ENCODE measurements at regions not wholly inside any gene's neighbourhood (a gene's known extent, or its start where the extent isn't known, plus 50 kb on each side); places are given as distances from the start of the nearest gene placed in this dataset.
"Not testable (repeated sequence)": the region's sequence is repeated elsewhere in the genome, so short reads cannot be mapped to it uniquely, and the experiment has no call there.

- DNase-seq (ENCODE audit: low read depth in 2 of 2): no peak
Measured at GRCh38 chr10:119996944-119997343, 104.4 kb downstream of the SEC23IP start.

DNA sequence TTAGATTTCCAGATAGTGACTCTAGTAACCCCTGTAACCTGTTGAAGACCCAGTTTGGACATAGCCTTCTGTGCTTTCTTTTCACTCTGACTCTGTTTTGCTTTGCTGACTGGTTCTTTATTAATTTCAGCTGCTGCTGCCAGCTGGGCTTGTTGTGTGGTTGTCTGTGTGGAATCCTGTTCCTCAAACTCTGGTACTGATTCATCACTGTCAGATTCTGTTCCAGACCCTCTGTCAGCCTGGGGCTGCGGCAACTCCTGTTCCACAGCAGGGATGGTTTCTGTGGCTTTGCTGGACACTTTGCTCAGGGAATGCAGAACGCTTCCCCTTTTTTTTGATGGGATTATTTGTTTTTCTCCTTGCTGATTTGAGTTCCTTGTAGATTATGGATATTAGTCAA, 104.9 kb downstream of the SEC23IP start:
- no peak for DNase-seq (ENCODE audit: low read depth in 2 of 2)

DNA sequence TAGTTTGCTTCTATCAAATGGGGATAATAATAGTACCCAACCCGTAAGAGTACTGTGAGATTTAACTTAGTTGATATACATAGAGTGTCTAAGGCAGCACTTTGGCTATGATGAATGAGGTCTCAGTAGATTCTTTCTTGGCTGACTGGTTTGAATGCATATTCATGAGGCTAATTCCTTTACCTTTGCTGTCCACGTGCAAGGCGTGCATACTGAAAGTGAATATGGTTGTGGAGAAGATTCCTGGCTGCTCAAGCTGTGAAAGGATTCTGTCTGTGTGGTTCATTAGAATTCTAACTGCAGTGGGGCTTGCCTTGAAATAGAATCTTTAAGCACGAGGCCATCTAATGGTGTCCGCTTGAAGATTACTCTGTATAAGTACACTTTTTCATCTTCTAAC, 110.3 kb downstream of the SEC23IP start:
- DNase-seq (ENCODE audit: low read depth in 2 of 2): no peak

GRCh38 chr10:120005207-120006201, 113.0 kb downstream of the SEC23IP start:
- no peak for DNase-seq (ENCODE audit: low read depth in 2 of 2)

DNA sequence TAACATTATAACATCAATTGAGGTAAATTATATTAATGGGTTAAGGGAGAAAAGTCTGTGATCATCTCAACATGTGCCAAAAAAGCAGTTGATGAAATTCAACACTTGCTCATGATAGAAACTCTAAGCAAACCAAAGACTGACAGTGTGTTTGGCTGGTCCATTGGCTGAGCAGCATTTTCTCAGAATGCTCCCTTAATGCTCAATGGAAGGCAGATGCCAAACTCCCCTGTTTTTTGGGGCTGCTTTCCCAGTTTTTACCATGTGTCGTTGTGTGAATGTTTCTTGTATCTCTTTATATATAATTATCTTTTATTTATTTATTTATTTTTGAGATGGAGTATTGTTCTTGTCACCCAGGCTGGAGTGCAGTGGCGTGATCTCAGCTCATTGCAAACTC, 114.7 kb downstream of the SEC23IP start:
- no peak for DNase-seq (ENCODE audit: low read depth in 2 of 2)

- no peak for DNase-seq (ENCODE audit: low read depth in 2 of 2)
Measured at GRCh38 chr10:120011359-120012130, 119.0 kb downstream of the SEC23IP start.

GRCh38 chr10:120012131-120012400, 119.5 kb downstream of the SEC23IP start:
- DNase-seq (ENCODE audit: low read depth in 2 of 2): no peak

- no peak for DNase-seq (ENCODE audit: low read depth in 2 of 2)
Measured at GRCh38 chr10:120012566-120012965, 120.0 kb downstream of the SEC23IP start.

DNA sequence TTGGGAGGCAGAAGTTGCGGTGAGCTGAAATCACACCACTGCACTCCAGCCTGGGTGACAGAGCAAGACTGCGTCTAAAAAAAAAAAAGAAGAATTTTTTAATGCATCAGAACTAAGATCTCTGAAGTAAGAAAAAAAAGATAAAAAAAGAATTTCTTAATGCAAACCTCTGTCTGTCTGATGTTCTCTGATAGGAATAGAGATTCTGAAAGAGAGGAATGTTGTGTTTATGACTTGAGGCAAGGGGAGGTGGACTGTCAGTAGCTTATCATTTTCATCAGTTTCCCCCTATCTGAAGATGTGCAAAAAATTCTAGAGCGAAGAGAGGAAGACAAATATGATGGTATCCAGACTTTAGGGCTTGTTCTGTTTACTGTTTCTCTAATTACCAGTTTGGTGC, 121.5 kb downstream of the SEC23IP start:
- DNase-seq (ENCODE audit: low read depth in 2 of 2): no peak

DNA sequence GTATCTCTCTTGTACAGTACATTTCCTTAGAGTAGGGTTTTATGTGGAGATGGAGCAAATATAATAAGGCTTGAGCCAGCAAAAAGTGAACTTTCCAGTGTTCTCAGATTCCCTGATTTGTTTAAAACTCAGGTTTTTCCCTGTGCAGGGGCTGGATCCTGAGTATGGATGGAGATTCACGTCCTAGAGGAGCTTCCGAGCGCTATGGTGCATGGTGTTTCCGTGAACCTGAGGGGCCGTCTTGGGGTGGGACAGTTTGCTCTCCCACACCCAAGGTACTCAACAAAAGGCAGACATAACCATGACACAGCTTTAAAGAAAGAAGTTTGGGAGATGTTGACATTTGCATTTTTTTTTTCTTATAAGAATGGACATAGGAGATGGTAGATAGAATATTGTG, 122.5 kb downstream of the SEC23IP start:
- no peak for DNase-seq (ENCODE audit: low read depth in 2 of 2)

DNA sequence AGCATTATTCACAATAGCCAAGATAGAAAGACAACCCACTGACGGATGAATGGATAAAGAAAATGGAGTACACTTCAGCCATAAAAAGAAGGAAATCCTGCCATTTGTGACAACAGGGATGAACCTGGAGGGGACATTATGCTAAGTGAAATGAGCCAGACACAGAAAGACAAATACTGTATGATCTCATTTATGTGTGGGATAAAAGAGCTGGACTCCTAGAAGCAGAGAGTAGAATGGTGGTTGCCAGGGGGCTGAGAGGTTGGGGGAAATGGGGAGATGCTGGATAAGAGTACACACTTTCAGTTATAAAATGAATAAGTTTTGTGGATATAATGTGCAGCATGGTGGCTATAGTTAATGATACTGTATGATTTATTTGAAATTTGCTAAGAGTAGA, 124.4 kb downstream of the SEC23IP start:
- DNase-seq (ENCODE audit: low read depth in 2 of 2): no peak

DNA sequence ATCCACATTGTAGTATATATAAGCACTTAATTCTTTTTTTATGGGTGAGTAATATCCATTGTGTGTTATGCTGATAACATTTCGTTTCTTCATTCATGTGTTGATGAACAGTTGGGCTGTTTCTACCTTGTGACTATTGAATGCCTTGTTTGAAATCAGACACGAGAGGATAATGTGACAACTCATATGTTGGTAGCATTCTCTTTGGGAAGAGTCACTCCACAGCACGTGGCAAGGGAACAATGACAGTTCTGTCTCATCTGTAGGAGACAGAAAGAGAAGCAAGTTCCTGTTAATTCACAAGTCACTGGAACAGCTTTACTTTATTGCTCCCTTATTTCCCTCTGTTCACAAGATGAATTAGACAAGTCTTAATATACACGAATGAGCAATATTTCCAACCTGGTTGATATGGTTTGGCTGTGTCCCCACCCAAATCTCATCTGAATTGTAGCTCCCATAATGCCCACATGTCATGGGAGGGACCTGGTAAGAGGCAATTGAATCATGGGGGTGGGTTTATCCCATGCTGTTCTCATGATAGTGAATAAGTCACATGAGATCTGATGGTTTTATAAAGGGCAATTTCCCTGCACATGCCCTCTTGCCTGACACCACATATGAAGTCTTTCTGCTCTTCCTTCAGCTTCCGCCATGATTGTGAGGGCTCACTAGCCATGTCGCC, 125.3 kb downstream of the SEC23IP start:
- DNase-seq (ENCODE audit: low read depth in 2 of 2): no peak

DNA sequence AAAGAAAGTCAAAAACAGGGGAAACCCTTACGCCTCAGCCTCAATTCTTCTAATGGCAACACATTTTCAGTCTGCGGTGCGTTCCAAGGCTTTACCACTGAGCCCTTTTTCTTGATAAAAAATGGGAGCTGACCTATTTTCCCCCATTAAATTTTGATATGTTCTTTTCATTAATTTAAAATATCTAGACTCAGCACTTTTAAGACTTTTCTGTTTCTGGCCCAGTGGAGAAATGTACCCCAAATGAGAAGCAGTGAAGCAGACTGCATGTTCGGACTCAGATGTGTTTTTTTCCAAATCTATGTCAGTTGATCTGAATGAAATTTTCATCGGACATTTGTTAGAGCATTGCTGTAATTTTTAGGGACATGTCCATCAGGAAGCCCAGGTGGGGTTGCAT, 126.2 kb downstream of the SEC23IP start:
- DNase-seq (ENCODE audit: low read depth in 2 of 2): no peak

GRCh38 chr10:120019568-120019967, 127.0 kb downstream of the SEC23IP start:
- no peak for DNase-seq (ENCODE audit: low read depth in 2 of 2)

DNA sequence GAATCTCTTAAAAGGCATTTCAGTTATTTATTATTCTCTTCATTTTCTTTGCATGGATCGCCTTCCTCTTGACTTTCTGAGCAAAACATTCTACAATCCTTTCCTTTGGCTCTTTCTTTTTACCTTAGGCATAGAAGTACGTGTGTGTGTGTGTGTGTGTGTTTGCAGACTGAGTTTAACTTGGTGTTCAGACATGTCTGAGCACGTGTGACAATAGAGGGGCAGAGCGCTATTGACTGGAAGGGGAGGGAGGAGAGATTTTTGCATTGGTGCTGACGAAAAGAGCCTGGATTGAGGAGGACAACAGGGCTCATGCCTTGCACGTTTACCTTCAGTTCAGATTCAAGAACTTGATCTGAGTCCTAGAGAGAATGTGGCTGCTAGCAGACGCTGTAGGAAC, 129.8 kb downstream of the SEC23IP start:
- no peak for DNase-seq (ENCODE audit: low read depth in 2 of 2)

- DNase-seq (ENCODE audit: low read depth in 2 of 2): no peak
Measured at GRCh38 chr10:120034236-120034635, 141.7 kb downstream of the SEC23IP start.

GRCh38 chr10:120039046-120039445, 146.5 kb downstream of the SEC23IP start:
- no peak for DNase-seq (ENCODE audit: low read depth in 2 of 2)

DNA sequence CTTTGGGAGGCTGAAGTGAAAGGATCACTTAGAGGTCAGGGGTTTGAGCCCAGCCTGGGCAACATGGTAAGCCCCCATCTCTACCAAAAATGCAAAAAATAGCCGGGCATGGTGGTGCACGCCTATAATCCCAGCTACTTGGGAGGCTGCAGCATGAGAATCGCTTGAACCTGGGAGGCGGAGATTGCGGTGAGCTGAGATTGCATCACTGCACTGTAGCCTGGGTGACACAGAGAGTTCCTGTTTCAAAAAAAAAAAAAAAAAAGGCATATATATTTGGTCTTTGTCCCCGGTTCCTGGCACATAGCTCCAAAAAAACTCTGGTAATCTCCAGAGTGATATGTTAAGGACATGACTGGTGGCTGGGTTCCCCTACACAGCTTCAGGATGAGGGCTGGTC, 147.3 kb downstream of the SEC23IP start:
- DNase-seq (ENCODE audit: low read depth in 2 of 2): no peak

GRCh38 chr10:120041807-120042559, 149.5 kb downstream of the SEC23IP start:
- DNase-seq (ENCODE audit: low read depth in 2 of 2): no peak

GRCh38 chr10:120042705-120043104, 150.2 kb downstream of the SEC23IP start:
- no peak for DNase-seq (ENCODE audit: low read depth in 2 of 2)

DNA sequence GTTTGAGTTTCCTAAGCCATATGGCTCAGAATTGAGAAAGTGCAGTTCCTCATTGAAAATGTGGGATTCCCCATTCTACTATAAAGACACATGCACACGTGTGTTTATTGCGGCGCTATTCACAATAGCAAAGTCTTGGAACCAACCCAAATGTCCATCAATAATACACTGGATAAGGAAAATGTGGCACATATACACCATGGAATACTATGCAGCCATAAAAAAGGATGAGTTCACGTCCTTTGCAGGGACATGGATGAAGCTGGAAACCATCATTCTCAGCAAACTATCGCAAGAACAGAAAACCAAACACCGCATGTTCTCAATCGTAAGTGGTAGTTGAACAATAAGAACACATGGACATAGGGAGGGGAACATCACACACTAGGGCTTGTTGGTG, 154.8 kb downstream of the SEC23IP start:
- not testable (repeated sequence) for DNase-seq (ENCODE audit: low read depth in 2 of 2)

GRCh38 chr10:120047926-120048325, 155.4 kb downstream of the SEC23IP start:
- no peak for DNase-seq (ENCODE audit: low read depth in 2 of 2)
